GM12892 (cell line): ENCODE measurements at regions not wholly inside any gene's neighbourhood (a gene's known extent, or its start where the extent isn't known, plus 50 kb on each side); places are given as distances from the start of the nearest gene placed in this dataset.

Source experiments
- DNase-seq: peaks from one replicate; pipeline ENCODE4 v3.0.0; 2011; ENCODE audit not compliant: insufficient read length
- FAIRE-seq: peaks from 2 replicates; lab custom pipeline; 2011; peaks lifted over from hg19 to GRCh38; lab: Jason Lieb, UNC
- POLR2A ChIP-seq: IDR thresholded peaks from 2 replicates; pipeline ENCODE4 v1.6.1; 2011; ENCODE audit warnings: low read depth, low read length, control low read depth
- POLR2AphosphoS5 ChIP-seq: IDR thresholded peaks from 2 replicates; pipeline ENCODE4 v1.6.1; 2011; ENCODE audit warnings: low read depth, low read length, control low read depth
- TAF1 ChIP-seq: IDR thresholded peaks from 2 replicates; pipeline ENCODE4 v1.6.1; 2011; ENCODE audit warnings: low read depth, mild to moderate bottlenecking, control low read depth, low read length, borderline replicate concordance

- no peak for DNase-seq
- TF ChIP-seq POLR2AphosphoS5: no peak
- TF ChIP-seq TAF1: no peak
- no peak for TF ChIP-seq POLR2A
- no peak for FAIRE-seq
Measured at GRCh38 chr4:187414716-187415115, 580.9 kb upstream of the ZFP42 start.

- FAIRE-seq (no peak), DNase-seq (no peak)
- TF ChIP-seq TAF1 (no peak), POLR2AphosphoS5 (no peak), POLR2A (no peak)
Measured at GRCh38 chr4:187415231-187415630, 580.3 kb upstream of the ZFP42 start.

GRCh38 chr4:187416216-187416615, 579.4 kb upstream of the ZFP42 start:
- FAIRE-seq (no peak), DNase-seq (no peak)
- TF ChIP-seq TAF1 (no peak), POLR2AphosphoS5 (no peak), POLR2A (no peak)

- DNase-seq (no peak), FAIRE-seq (no peak)
- TF ChIP-seq POLR2A (no peak), TAF1 (no peak), POLR2AphosphoS5 (no peak)
Measured at GRCh38 chr4:187417721-187418120, 577.9 kb upstream of the ZFP42 start.

- TF ChIP-seq TAF1 (no peak), POLR2A (no peak), POLR2AphosphoS5 (no peak)
- DNase-seq: no peak
- no peak for FAIRE-seq
Measured at GRCh38 chr4:187422655-187423054, 572.9 kb upstream of the ZFP42 start.

GRCh38 chr4:187424636-187425035, 570.9 kb upstream of the ZFP42 start:
- TF ChIP-seq TAF1: no peak
- no peak for TF ChIP-seq POLR2A
- TF ChIP-seq POLR2AphosphoS5: no peak
- no peak for DNase-seq

GRCh38 chr4:187426511-187426910, 569.1 kb upstream of the ZFP42 start:
- no peak for FAIRE-seq

More at GRCh38 chr4:187424636-187425035, 570.9 kb upstream of the ZFP42 start:
- no peak for FAIRE-seq

GRCh38 chr4:187432310-187432709, 563.3 kb upstream of the ZFP42 start:
- FAIRE-seq: no peak
- no peak for TF ChIP-seq POLR2A
- TF ChIP-seq TAF1: no peak
- no peak for TF ChIP-seq POLR2AphosphoS5
- DNase-seq: no peak

More at GRCh38 chr4:187426511-187426910, 569.1 kb upstream of the ZFP42 start:
- TF ChIP-seq TAF1 (no peak), POLR2AphosphoS5 (no peak), POLR2A (no peak)
- no peak for DNase-seq

GRCh38 chr4:187433141-187433540, 562.4 kb upstream of the ZFP42 start:
- DNase-seq (no peak), FAIRE-seq (no peak)
- TF ChIP-seq TAF1: no peak
- TF ChIP-seq POLR2AphosphoS5: no peak
- TF ChIP-seq POLR2A: no peak

GRCh38 chr4:187436251-187436650, 559.3 kb upstream of the ZFP42 start:
- FAIRE-seq (no peak), DNase-seq (no peak)
- TF ChIP-seq POLR2A (no peak), POLR2AphosphoS5 (no peak), TAF1 (no peak)

- TF ChIP-seq POLR2AphosphoS5: no peak
- no peak for DNase-seq
- no peak for FAIRE-seq
Measured at GRCh38 chr4:187444061-187444460, 551.5 kb upstream of the ZFP42 start.

GRCh38 chr4:187449702-187450101, 545.9 kb upstream of the ZFP42 start:
- TF ChIP-seq POLR2A (no peak), POLR2AphosphoS5 (no peak), TAF1 (no peak)
- FAIRE-seq: no peak
- DNase-seq: no peak

- TF ChIP-seq POLR2A: no peak
- no peak for TF ChIP-seq POLR2AphosphoS5
- TF ChIP-seq TAF1: no peak
- FAIRE-seq (no peak), DNase-seq (no peak)
Measured at GRCh38 chr4:187451776-187452175, 543.8 kb upstream of the ZFP42 start.
